AG04450 (cell line): ENCODE measurements at regions not wholly inside any gene's neighbourhood (a gene's known extent, or its start where the extent isn't known, plus 50 kb on each side); places are given as distances from the start of the nearest gene placed in this dataset.
A peak's percentile ranks its signal among the peaks of the same experiment; 100 is the strongest.

Experiments used
- CTCF ChIA-PET: fragments of 300-600, 350-600 bp; formaldehyde crosslinking; extraction: SDS; loops from one replicate; lab custom pipeline; 2022; ENCODE audit warnings: antibody characterized with exemption, inconsistent platforms; lab: Charles Lee
- POLR2A ChIA-PET: fragments of 350-600 bp; formaldehyde crosslinking; extraction: SDS; loops from one replicate; lab custom pipeline; 2021; ENCODE audit warnings: antibody characterized with exemption, inconsistent platforms; lab: Yijun Ruan, JAX
- DNase-seq: peaks from one replicate; pipeline ENCODE4 v3.0.0-alpha.2; 2011; ENCODE audit warnings: low read depth, low spot score
- H3K27ac ChIP-seq: one replicate; pipeline ENCODE4 v1.5.1; 2012; ENCODE audit warnings: low read depth, low read length, control low read depth
- H3K27me3 ChIP-seq: one replicate; pipeline ENCODE4 v1.6.0; 2012; ENCODE audit warnings: low read length; ENCODE audit not compliant: control insufficient read depth, insufficient read depth
- H3K4me3 ChIP-seq: 2 replicates; pipeline ENCODE4 v1.5.1; 2011; ENCODE audit warnings: mild to moderate bottlenecking, low read depth, low read length, control low read depth
- H3K9me3 ChIP-seq: 2 replicates; pipeline ENCODE4 v1.5.1; 2012; ENCODE audit warnings: low read length; ENCODE audit not compliant: control insufficient read depth, insufficient read depth
- TF ChIP-seq, protein P1 (sequence below): IDR thresholded peaks from 2 replicates; pipeline ENCODE4 v1.5.1; 2011; ENCODE audit warnings: low read depth, low read length, control low read depth, inconsistent platforms

DNA sequence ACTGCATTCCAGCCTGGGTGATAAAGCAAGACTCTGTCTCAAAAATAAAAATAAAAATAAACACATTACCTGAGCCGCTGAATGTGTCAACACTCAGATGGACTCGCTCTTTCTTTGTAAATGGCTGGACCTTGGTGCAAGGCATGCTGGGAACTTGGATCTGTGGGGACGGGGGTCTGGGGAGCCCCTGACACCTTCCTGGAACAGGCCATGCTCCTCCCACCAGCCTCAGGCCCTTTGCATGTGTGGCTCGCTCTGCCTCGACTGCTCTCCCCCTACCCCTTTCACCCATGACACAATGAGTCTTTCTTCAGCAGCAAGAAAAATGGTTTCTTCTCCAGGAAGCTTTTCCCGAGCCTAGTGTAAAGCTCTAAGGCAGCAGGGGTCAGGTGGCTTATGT lies 94.0 kb upstream of the CDH5 start:
- H3K4me3 ChIP-seq = no peak overlapping the region
- H3K27ac ChIP-seq = no peak overlapping the region
- POLR2A ChIA-PET = no interaction called here
- CTCF ChIA-PET = interaction anchor here (0.7 to 2.1 kb wide), 3 partner anchors 119 to 404 kb away, joined by 3 to 4 read pairs (median 3); no protein-coding TSS in a partner anchor
- H3K27me3 ChIP-seq = no peaks in the 10 kb centered on the region
- TF ChIP-seq, protein P1, sequence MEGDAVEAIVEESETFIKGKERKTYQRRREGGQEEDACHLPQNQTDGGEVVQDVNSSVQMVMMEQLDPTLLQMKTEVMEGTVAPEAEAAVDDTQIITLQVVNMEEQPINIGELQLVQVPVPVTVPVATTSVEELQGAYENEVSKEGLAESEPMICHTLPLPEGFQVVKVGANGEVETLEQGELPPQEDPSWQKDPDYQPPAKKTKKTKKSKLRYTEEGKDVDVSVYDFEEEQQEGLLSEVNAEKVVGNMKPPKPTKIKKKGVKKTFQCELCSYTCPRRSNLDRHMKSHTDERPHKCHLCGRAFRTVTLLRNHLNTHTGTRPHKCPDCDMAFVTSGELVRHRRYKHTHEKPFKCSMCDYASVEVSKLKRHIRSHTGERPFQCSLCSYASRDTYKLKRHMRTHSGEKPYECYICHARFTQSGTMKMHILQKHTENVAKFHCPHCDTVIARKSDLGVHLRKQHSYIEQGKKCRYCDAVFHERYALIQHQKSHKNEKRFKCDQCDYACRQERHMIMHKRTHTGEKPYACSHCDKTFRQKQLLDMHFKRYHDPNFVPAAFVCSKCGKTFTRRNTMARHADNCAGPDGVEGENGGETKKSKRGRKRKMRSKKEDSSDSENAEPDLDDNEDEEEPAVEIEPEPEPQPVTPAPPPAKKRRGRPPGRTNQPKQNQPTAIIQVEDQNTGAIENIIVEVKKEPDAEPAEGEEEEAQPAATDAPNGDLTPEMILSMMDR = no peak
- H3K9me3 ChIP-seq = no peaks in the 10 kb centered on the region
- no peak for DNase-seq

DNA sequence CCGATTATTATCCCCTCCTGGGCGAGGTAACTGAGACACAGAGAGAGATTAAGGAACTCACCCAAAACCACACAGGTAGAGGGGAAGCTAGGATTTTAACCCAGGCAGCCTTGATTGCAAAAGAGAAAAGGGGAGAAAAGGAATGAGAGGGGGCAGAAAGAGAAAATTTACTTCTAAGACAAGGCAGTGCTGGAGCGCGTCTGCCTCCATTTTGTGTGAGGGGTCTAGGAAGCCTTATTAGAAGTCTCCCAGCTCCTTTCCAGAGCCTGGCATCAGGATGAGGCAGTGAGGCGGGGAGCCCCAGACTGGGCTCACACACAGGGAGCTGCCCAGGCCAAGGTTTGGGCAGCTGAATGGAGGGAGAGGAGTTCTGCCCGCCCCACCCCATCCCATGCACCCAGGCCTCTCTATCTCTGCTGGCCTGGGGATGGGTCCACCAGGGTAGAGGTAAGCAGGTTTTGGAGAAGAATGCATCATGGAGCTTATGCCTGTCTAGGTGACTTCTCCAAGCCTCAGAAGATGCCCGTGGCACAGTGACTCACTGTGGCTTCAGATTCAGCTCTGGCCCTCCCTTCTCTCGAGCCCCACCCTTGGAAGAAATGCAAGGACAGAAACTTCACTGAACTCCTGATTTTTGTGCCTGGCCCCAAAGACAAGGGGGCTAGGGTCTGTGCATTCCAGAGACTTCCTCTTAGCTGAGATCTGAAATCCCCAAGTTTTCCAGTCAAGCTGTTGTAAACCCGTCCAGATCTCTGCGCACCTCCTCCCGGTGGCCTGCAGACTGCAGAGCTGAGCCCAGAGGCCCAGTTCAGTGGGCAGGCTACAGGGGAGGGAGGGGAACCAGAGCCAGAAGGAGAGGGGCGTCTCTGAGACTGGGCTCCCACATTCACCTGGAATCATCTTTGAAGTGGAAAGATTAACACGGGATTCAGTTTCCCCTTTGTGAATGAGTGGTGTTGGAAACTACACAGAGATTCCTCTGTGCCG lies 95.1 kb upstream of the CDH5 start:
- TF ChIP-seq, protein P1 = no peak
- POLR2A ChIA-PET = no interaction called here
- Histone ChIP-seq H3K4me3 (no peak overlapping the region), H3K27ac (no peak overlapping the region), H3K27me3 (no peaks in the 10 kb centered on the region), H3K9me3 (no peaks in the 10 kb centered on the region)
- CTCF ChIA-PET = interaction anchor here (0.5 to 2.1 kb wide), 14 partner anchors 12 to 1154 kb away, joined by 3 to 15 read pairs (median 3); no protein-coding TSS in a partner anchor
- no peak for DNase-seq

DNA sequence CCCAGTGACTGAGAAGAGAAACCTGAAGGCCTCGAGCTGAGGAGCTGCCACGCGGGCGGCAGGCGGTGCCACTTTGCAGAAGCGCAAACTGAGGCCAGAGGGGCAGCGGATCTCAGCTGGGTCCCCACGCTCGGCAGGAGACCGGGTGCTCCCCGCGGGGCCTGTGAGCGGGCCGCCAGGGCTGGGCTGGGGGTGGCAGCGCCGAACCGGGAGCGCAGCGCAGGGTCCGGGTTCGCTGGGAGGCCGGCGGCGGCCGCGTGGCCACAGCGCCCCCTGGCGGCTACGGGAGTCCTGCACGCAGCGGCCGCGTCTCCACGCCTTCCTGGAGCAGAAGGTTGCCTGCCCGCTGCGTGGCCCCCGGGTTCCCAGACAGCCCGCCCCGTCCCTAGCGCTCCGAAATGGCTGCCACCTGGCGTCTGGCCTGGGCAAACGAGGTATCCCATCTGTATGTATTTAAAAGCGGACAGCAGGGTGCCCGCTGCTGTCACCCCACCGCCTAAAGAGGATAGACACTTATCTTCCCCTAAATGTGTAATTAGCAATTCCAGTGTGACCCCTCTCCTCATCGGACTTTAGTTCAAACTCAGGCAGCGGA lies 96.1 kb upstream of the CDH5 start:
- POLR2A ChIA-PET = no interaction called here
- H3K27me3 ChIP-seq = no peaks in the 10 kb centered on the region
- H3K4me3 ChIP-seq = peak overlapping the region; percentile 31
- TF ChIP-seq, protein P1 = peak; percentile 66
- no peaks in the 10 kb centered on the region for H3K9me3 ChIP-seq
- no peak for DNase-seq
- peak overlapping the region; percentile 31 for H3K27ac ChIP-seq
- CTCF ChIA-PET = interaction anchor here (0.5 to 2.1 kb wide), 11 partner anchors 8 to 1153 kb away, joined by 3 to 7 read pairs (median 3); no protein-coding TSS in a partner anchor

DNA sequence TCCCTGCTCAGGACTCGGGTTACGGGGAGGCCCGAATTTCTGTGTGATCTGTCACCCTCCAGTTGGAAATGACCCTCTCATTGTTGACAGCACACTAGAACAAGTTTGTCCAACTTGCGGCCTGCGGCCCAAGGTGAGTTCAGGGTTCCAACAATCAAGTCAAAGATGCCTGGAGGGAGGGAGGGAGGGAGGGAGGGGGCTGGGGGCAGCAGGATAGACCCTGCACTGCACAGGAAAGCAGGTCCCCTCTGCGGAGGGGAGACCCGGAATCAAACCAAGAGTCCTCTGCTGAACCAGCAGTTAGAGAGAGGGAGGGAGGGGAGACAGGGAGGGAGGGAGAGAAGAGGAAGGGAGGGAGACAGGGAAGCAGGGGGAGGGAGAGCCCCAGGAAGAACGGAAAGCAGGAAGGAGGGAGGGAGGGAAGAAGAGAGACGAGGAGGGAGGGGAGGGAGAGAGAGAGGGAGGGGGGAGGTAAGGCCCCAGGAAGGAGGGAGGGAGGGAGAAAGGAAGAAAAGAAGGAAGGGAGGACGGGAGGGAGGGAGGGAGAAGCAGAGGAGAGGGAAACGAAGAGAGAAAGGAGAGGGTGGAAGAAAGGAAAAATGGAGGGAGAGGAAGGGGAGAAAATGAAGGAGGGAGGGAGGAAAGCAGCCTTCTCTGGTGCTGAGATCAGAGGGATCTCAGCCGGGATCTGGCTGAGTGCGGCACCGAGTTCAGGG lies 96.7 kb upstream of the CDH5 start:
- Histone ChIP-seq H3K4me3 (peak overlapping the region; percentile 31), H3K27me3 (no peaks in the 10 kb centered on the region), H3K27ac (peak overlapping the region; percentile 31), H3K9me3 (no peaks in the 10 kb centered on the region; the same call in 1 of the 2 replicates)
- POLR2A ChIA-PET = interaction anchor here (0.8 to 1.2 kb wide), 2 partner anchors 117 to 678 kb away, joined by 4 to 5 read pairs; no protein-coding TSS in a partner anchor
- DNase-seq = no peak
- TF ChIP-seq, protein P1 = no peak
- CTCF ChIA-PET = interaction anchor here (0.6 to 1.3 kb wide), 3 partner anchors 9 to 473 kb away, joined by 3 to 4 read pairs (median 3); no protein-coding TSS in a partner anchor
